HL-60 (cell line): ENCODE measurements at regions not wholly inside any gene's neighbourhood (a gene's known extent, or its start where the extent isn't known, plus 50 kb on each side); places are given as distances from the start of the nearest gene placed in this dataset.

Experiments used
- DNase-seq, 2 experiments: peaks; one replicate each; pipeline ENCODE4 v3.0.0-alpha.2; 2010 to 2020; ENCODE audit warnings: low read depth in 1 of 2, low spot score in 1 of 2
- H3K27ac ChIP-seq: fragments of 250-450 bp; sonication (Bioruptor Pico); replicated peaks from 2 replicates; pipeline ENCODE4 v1.5.1; 2020; ENCODE audit warnings: mild to moderate bottlenecking, moderate library complexity
- H3K27me3 ChIP-seq: fragments of 250-450 bp; sonication (Bioruptor Pico); 2 replicates; pipeline ENCODE4 v1.5.1; 2021; ENCODE audit warnings: mild to moderate bottlenecking, moderate library complexity; ENCODE audit not compliant: insufficient read depth, poor library complexity, severe bottlenecking
- H3K4me3 ChIP-seq: replicated peaks from 2 replicates; pipeline ENCODE4 v1.5.1; 2011; ENCODE audit warnings: mild to moderate bottlenecking, control low read depth, low read length; ENCODE audit not compliant: insufficient read depth
- GABPA ChIP-seq: IDR thresholded peaks from 2 replicates; pipeline ENCODE4 v1.6.1; 2012; ENCODE audit warnings: low read depth
- POLR2AphosphoS5 ChIP-seq: IDR thresholded peaks from 2 replicates; pipeline ENCODE4 v1.6.1; 2012; ENCODE audit warnings: low read depth
- SPI1 ChIP-seq: IDR thresholded peaks from 2 replicates; pipeline ENCODE4 v1.6.1; 2012; ENCODE audit warnings: low read depth, mild to moderate bottlenecking, borderline replicate concordance
- TF ChIP-seq, protein P1 (sequence below): IDR thresholded peaks from 2 replicates; pipeline ENCODE4 v1.6.1; 2012; ENCODE audit warnings: low read depth; ENCODE audit not compliant: insufficient replicate concordance
- TF ChIP-seq, protein P2 (sequence below): IDR thresholded peaks from one replicate; pipeline ENCODE4 v1.5.1; 2011; ENCODE audit warnings: low read length, control low read depth, inconsistent platforms; ENCODE audit not compliant: insufficient read depth

DNA sequence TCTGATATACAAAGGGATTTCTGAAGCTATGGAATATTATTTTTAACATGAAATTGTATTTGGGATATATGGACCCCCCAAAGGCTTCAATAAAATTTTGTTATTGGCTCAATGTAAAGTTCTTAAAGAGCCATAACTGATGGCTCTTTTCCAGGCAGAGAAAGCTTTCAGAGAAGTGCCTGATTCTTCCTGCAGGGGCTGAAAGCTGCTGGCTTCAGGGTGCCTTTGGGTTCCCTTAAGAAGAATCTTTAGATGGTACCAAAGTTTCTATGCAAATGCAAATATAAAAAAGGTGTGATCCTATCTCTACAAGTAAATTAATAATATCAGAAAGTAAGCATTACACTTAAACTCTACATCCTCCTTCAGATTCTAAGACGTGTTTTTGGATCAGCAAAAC, 72.6 kb downstream of the NR2F2 start:
- H3K4me3 ChIP-seq: no peak overlapping the region
- peak in 1 of 2 experiments; percentile 33 for DNase-seq
- H3K27me3 ChIP-seq: no peaks in the 10 kb centered on the region
- TF ChIP-seq POLR2AphosphoS5: no peak
- TF ChIP-seq GABPA: no peak
- TF ChIP-seq, protein P1, sequence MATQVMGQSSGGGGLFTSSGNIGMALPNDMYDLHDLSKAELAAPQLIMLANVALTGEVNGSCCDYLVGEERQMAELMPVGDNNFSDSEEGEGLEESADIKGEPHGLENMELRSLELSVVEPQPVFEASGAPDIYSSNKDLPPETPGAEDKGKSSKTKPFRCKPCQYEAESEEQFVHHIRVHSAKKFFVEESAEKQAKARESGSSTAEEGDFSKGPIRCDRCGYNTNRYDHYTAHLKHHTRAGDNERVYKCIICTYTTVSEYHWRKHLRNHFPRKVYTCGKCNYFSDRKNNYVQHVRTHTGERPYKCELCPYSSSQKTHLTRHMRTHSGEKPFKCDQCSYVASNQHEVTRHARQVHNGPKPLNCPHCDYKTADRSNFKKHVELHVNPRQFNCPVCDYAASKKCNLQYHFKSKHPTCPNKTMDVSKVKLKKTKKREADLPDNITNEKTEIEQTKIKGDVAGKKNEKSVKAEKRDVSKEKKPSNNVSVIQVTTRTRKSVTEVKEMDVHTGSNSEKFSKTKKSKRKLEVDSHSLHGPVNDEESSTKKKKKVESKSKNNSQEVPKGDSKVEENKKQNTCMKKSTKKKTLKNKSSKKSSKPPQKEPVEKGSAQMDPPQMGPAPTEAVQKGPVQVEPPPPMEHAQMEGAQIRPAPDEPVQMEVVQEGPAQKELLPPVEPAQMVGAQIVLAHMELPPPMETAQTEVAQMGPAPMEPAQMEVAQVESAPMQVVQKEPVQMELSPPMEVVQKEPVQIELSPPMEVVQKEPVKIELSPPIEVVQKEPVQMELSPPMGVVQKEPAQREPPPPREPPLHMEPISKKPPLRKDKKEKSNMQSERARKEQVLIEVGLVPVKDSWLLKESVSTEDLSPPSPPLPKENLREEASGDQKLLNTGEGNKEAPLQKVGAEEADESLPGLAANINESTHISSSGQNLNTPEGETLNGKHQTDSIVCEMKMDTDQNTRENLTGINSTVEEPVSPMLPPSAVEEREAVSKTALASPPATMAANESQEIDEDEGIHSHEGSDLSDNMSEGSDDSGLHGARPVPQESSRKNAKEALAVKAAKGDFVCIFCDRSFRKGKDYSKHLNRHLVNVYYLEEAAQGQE: no peak
- TF ChIP-seq SPI1: no peak
- TF ChIP-seq, protein P2, sequence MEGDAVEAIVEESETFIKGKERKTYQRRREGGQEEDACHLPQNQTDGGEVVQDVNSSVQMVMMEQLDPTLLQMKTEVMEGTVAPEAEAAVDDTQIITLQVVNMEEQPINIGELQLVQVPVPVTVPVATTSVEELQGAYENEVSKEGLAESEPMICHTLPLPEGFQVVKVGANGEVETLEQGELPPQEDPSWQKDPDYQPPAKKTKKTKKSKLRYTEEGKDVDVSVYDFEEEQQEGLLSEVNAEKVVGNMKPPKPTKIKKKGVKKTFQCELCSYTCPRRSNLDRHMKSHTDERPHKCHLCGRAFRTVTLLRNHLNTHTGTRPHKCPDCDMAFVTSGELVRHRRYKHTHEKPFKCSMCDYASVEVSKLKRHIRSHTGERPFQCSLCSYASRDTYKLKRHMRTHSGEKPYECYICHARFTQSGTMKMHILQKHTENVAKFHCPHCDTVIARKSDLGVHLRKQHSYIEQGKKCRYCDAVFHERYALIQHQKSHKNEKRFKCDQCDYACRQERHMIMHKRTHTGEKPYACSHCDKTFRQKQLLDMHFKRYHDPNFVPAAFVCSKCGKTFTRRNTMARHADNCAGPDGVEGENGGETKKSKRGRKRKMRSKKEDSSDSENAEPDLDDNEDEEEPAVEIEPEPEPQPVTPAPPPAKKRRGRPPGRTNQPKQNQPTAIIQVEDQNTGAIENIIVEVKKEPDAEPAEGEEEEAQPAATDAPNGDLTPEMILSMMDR: no peak
- no peak overlapping the region for H3K27ac ChIP-seq

DNA sequence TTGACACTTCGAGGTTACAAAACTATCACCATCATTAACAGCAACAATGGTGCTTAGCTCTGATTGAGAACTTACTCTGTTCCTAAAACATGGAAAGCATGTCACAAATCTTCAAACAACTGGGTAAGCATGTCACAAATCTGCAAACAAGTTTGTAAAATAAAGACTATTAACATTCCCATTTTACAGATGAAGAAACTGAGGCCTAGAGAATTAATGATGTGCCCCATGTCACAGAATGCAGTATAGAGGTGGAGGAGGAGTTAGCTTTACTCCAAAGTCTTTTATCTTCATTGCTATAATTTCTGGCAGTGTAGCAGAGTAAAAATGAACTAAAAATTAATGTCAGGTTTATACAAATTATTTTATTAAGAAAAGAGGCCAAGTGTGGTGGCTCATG, 73.4 kb downstream of the NR2F2 start:
- no peak overlapping the region for H3K4me3 ChIP-seq
- no peak for DNase-seq
- TF ChIP-seq, protein P1: no peak
- TF ChIP-seq, protein P2: no peak
- TF ChIP-seq GABPA: no peak
- TF ChIP-seq SPI1: no peak
- TF ChIP-seq POLR2AphosphoS5: no peak
- no peak overlapping the region for H3K27ac ChIP-seq
- peaks cover under 1% of the 10 kb centered on the region for H3K27me3 ChIP-seq

DNA sequence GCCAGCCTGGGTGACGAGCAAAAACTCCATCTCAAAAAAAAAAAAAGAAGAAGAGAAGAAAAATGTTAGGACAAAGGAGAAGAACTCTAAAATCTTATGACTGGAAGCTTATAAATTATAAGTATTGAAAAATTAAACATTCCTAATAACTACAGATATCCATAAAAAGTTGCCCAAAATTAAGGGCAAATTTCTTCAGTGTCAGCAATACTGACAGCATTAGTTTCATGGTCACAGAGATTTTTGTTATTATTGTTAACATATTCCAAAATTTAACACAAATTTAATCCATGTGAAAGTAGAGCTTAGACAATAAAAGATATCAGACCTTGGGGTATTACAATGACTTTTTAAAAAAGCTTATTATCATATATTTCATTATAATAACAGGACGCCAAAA, 74.1 kb downstream of the NR2F2 start:
- H3K27me3 ChIP-seq: peaks cover 4% of the 10 kb centered on the region
- TF ChIP-seq POLR2AphosphoS5 (no peak), GABPA (no peak), SPI1 (no peak)
- TF ChIP-seq, protein P1: no peak
- TF ChIP-seq, protein P2: no peak
- no peak overlapping the region for H3K27ac ChIP-seq
- no peak for DNase-seq
- no peak overlapping the region for H3K4me3 ChIP-seq
